ENCODE measurements at regions not wholly inside any gene's neighbourhood (a gene's known extent, or its start where the extent isn't known, plus 50 kb on each side); places are given as distances from the start of the nearest gene placed in this dataset.

DNA sequence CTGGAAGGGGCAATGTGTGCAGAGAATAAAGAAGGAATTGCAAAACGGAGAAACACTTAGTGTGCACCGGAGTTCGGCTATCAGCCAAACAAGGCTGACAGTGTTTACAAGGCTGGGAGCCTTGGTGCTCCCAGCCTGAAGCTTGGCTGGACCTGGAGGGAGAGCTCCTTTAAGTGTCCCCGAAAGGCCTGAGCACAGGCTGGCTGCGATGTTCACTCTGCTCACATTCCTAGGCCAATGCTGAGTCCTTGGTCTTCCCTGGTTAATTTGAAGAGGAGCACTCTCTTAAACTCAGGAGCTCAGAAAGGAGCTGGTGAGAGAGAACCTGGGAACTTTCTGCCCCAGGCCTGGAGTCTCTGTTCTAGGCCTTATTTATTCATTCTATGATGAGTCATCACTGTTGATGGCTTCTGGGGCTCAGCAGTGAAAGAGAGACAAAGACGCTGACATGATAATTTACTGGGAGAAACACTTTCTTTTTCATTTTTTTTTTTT lies 88.6 kb upstream of the MYO10 start:
- TF ChIP-seq, protein P1, sequence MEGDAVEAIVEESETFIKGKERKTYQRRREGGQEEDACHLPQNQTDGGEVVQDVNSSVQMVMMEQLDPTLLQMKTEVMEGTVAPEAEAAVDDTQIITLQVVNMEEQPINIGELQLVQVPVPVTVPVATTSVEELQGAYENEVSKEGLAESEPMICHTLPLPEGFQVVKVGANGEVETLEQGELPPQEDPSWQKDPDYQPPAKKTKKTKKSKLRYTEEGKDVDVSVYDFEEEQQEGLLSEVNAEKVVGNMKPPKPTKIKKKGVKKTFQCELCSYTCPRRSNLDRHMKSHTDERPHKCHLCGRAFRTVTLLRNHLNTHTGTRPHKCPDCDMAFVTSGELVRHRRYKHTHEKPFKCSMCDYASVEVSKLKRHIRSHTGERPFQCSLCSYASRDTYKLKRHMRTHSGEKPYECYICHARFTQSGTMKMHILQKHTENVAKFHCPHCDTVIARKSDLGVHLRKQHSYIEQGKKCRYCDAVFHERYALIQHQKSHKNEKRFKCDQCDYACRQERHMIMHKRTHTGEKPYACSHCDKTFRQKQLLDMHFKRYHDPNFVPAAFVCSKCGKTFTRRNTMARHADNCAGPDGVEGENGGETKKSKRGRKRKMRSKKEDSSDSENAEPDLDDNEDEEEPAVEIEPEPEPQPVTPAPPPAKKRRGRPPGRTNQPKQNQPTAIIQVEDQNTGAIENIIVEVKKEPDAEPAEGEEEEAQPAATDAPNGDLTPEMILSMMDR (IDR thresholded peaks at IDR 0.05 in 8 of 11, conservative IDR thresholded peaks at IDR 0.05 in 3 of 11): no peak
- TF ChIP-seq POLR2AphosphoS5 (IDR thresholded peaks at IDR 0.05): no peak

Measured in spleen (tissue), 7 donors.